ENCODE measurements at regions not wholly inside any gene's neighbourhood (a gene's known extent, or its start where the extent isn't known, plus 50 kb on each side); places are given as distances from the start of the nearest gene placed in this dataset.

GRCh38 chr2:7333960-7334493 lies 416.8 kb downstream of the RNF144A start:
- WGBS (ENCODE audit: insufficient coverage, low lambda C conversion rate): no CpG with 5 or more reads among the region's 5 CpGs
- Histone ChIP-seq H3K27ac (ENCODE audit: low read length) (no peak overlapping the region), H3K27me3 (ENCODE audit: control insufficient read depth, insufficient read depth, low read length) (peaks cover 3% of the 10 kb centered on the region), H3K4me1 (ENCODE audit: control insufficient read depth, insufficient read depth, low read length) (no peaks in the 10 kb centered on the region), H3K9me3 (ENCODE audit: control insufficient read depth, low read depth, low read length) (no peaks in the 10 kb centered on the region), H3K4me3 (ENCODE audit: low read length) (no peak overlapping the region), H3K36me3 (ENCODE audit: control insufficient read depth, insufficient read depth, low read length) (no peaks in the 10 kb centered on the region)
- no peak for DNase-seq

- DNase-seq: no peak
- WGBS (ENCODE audit: insufficient coverage, low lambda C conversion rate): no CpG with 5 or more reads among the region's 3 CpGs
- Histone ChIP-seq H3K9me3 (ENCODE audit: control insufficient read depth, low read depth, low read length) (no peaks in the 10 kb centered on the region), H3K27me3 (ENCODE audit: control insufficient read depth, insufficient read depth, low read length) (peaks cover 3% of the 10 kb centered on the region), H3K4me3 (ENCODE audit: low read length) (no peak overlapping the region), H3K4me1 (ENCODE audit: control insufficient read depth, insufficient read depth, low read length) (no peaks in the 10 kb centered on the region), H3K36me3 (ENCODE audit: control insufficient read depth, insufficient read depth, low read length) (no peaks in the 10 kb centered on the region), H3K27ac (ENCODE audit: low read length) (no peak overlapping the region)
Observed at GRCh38 chr2:7338961-7339360, 421.7 kb downstream of the RNF144A start.

- H3K27me3 ChIP-seq (ENCODE audit: control insufficient read depth, insufficient read depth, low read length): no peaks in the 10 kb centered on the region
- no peak overlapping the region for H3K4me3 ChIP-seq (ENCODE audit: low read length)
- no peaks in the 10 kb centered on the region for H3K36me3 ChIP-seq (ENCODE audit: control insufficient read depth, insufficient read depth, low read length)
- H3K9me3 ChIP-seq (ENCODE audit: control insufficient read depth, low read depth, low read length): no peaks in the 10 kb centered on the region
- DNase-seq: no peak
- no peak overlapping the region for H3K27ac ChIP-seq (ENCODE audit: low read length)
- H3K4me1 ChIP-seq (ENCODE audit: control insufficient read depth, insufficient read depth, low read length): no peaks in the 10 kb centered on the region
- WGBS (ENCODE audit: insufficient coverage, low lambda C conversion rate): 100% methylated on average over 1 of the region's 4 CpGs
Observed at GRCh38 chr2:7346336-7346735, 429.1 kb downstream of the RNF144A start.

GRCh38 chr2:7348761-7349160 lies 431.5 kb downstream of the RNF144A start:
- H3K36me3 ChIP-seq (ENCODE audit: control insufficient read depth, insufficient read depth, low read length): no peaks in the 10 kb centered on the region
- no peak overlapping the region for H3K27ac ChIP-seq (ENCODE audit: low read length)
- no peak for DNase-seq
- no peaks in the 10 kb centered on the region for H3K27me3 ChIP-seq (ENCODE audit: control insufficient read depth, insufficient read depth, low read length)
- H3K9me3 ChIP-seq (ENCODE audit: control insufficient read depth, low read depth, low read length): no peaks in the 10 kb centered on the region
- no CpG with 5 or more reads among the region's 2 CpGs for WGBS (ENCODE audit: insufficient coverage, low lambda C conversion rate)
- H3K4me3 ChIP-seq (ENCODE audit: low read length): no peak overlapping the region
- no peaks in the 10 kb centered on the region for H3K4me1 ChIP-seq (ENCODE audit: control insufficient read depth, insufficient read depth, low read length)

- Histone ChIP-seq H3K4me1 (ENCODE audit: control insufficient read depth, insufficient read depth, low read length) (no peaks in the 10 kb centered on the region), H3K27me3 (ENCODE audit: control insufficient read depth, insufficient read depth, low read length) (no peaks in the 10 kb centered on the region), H3K27ac (ENCODE audit: low read length) (no peak overlapping the region), H3K36me3 (ENCODE audit: control insufficient read depth, insufficient read depth, low read length) (no peaks in the 10 kb centered on the region), H3K9me3 (ENCODE audit: control insufficient read depth, low read depth, low read length) (no peaks in the 10 kb centered on the region), H3K4me3 (ENCODE audit: low read length) (no peak overlapping the region)
- no peak for DNase-seq
- WGBS (ENCODE audit: insufficient coverage, low lambda C conversion rate): 100% methylated on average over 1 of the region's 5 CpGs
Observed at GRCh38 chr2:7352191-7352590, 435.0 kb downstream of the RNF144A start.

- Histone ChIP-seq H3K27ac (ENCODE audit: low read length) (no peak overlapping the region), H3K27me3 (ENCODE audit: control insufficient read depth, insufficient read depth, low read length) (no peaks in the 10 kb centered on the region), H3K9me3 (ENCODE audit: control insufficient read depth, low read depth, low read length) (no peaks in the 10 kb centered on the region), H3K4me3 (ENCODE audit: low read length) (no peak overlapping the region), H3K4me1 (ENCODE audit: control insufficient read depth, insufficient read depth, low read length) (no peaks in the 10 kb centered on the region), H3K36me3 (ENCODE audit: control insufficient read depth, insufficient read depth, low read length) (no peaks in the 10 kb centered on the region)
- DNase-seq: no peak
- WGBS (ENCODE audit: insufficient coverage, low lambda C conversion rate): no CpG with 5 or more reads among the region's 4 CpGs
Observed at GRCh38 chr2:7353571-7353970, 436.4 kb downstream of the RNF144A start.

- Histone ChIP-seq H3K36me3 (ENCODE audit: control insufficient read depth, insufficient read depth, low read length) (no peaks in the 10 kb centered on the region), H3K4me3 (ENCODE audit: low read length) (no peak overlapping the region), H3K9me3 (ENCODE audit: control insufficient read depth, low read depth, low read length) (no peaks in the 10 kb centered on the region), H3K4me1 (ENCODE audit: control insufficient read depth, insufficient read depth, low read length) (no peaks in the 10 kb centered on the region), H3K27ac (ENCODE audit: low read length) (no peak overlapping the region), H3K27me3 (ENCODE audit: control insufficient read depth, insufficient read depth, low read length) (no peaks in the 10 kb centered on the region)
- no peak for DNase-seq
- no CpG with 5 or more reads among the region's 10 CpGs for WGBS (ENCODE audit: insufficient coverage, low lambda C conversion rate)
Observed at GRCh38 chr2:7355781-7356180, 438.6 kb downstream of the RNF144A start.

GRCh38 chr2:7356909-7357584 lies 439.8 kb downstream of the RNF144A start:
- H3K9me3 ChIP-seq (ENCODE audit: control insufficient read depth, low read depth, low read length): no peaks in the 10 kb centered on the region
- no peak overlapping the region for H3K27ac ChIP-seq (ENCODE audit: low read length)
- no peaks in the 10 kb centered on the region for H3K36me3 ChIP-seq (ENCODE audit: control insufficient read depth, insufficient read depth, low read length)
- DNase-seq: peak in 1 of 2 donors; percentile 22
- WGBS (ENCODE audit: insufficient coverage, low lambda C conversion rate): no CpG with 5 or more reads among the region's 11 CpGs
- H3K27me3 ChIP-seq (ENCODE audit: control insufficient read depth, insufficient read depth, low read length): no peaks in the 10 kb centered on the region
- no peak overlapping the region for H3K4me3 ChIP-seq (ENCODE audit: low read length)
- no peaks in the 10 kb centered on the region for H3K4me1 ChIP-seq (ENCODE audit: control insufficient read depth, insufficient read depth, low read length)

GRCh38 chr2:7357993-7358392 lies 440.8 kb downstream of the RNF144A start:
- no peak for DNase-seq
- Histone ChIP-seq H3K4me3 (ENCODE audit: low read length) (no peak overlapping the region), H3K36me3 (ENCODE audit: control insufficient read depth, insufficient read depth, low read length) (no peaks in the 10 kb centered on the region), H3K27ac (ENCODE audit: low read length) (no peak overlapping the region), H3K27me3 (ENCODE audit: control insufficient read depth, insufficient read depth, low read length) (no peaks in the 10 kb centered on the region), H3K4me1 (ENCODE audit: control insufficient read depth, insufficient read depth, low read length) (no peaks in the 10 kb centered on the region), H3K9me3 (ENCODE audit: control insufficient read depth, low read depth, low read length) (no peaks in the 10 kb centered on the region)
- WGBS (ENCODE audit: insufficient coverage, low lambda C conversion rate): 100% methylated on average over 2 of the region's 2 CpGs

- H3K36me3 ChIP-seq (ENCODE audit: control insufficient read depth, insufficient read depth, low read length): no peaks in the 10 kb centered on the region
- no peaks in the 10 kb centered on the region for H3K4me1 ChIP-seq (ENCODE audit: control insufficient read depth, insufficient read depth, low read length)
- no peaks in the 10 kb centered on the region for H3K9me3 ChIP-seq (ENCODE audit: control insufficient read depth, low read depth, low read length)
- 100% methylated on average over 1 of the region's 8 CpGs for WGBS (ENCODE audit: insufficient coverage, low lambda C conversion rate)
- no peak for DNase-seq
- no peaks in the 10 kb centered on the region for H3K27me3 ChIP-seq (ENCODE audit: control insufficient read depth, insufficient read depth, low read length)
- no peak overlapping the region for H3K4me3 ChIP-seq (ENCODE audit: low read length)
- no peak overlapping the region for H3K27ac ChIP-seq (ENCODE audit: low read length)
Observed at GRCh38 chr2:7358865-7359447, 441.7 kb downstream of the RNF144A start.

- H3K4me3 ChIP-seq (ENCODE audit: low read length): no peak overlapping the region
- peaks cover 6% of the 10 kb centered on the region for H3K9me3 ChIP-seq (ENCODE audit: control insufficient read depth, low read depth, low read length)
- H3K36me3 ChIP-seq (ENCODE audit: control insufficient read depth, insufficient read depth, low read length): no peaks in the 10 kb centered on the region
- no peaks in the 10 kb centered on the region for H3K4me1 ChIP-seq (ENCODE audit: control insufficient read depth, insufficient read depth, low read length)
- H3K27me3 ChIP-seq (ENCODE audit: control insufficient read depth, insufficient read depth, low read length): no peaks in the 10 kb centered on the region
- WGBS (ENCODE audit: insufficient coverage, low lambda C conversion rate): no CpG with 5 or more reads among the region's 3 CpGs
- DNase-seq: no peak
- no peak overlapping the region for H3K27ac ChIP-seq (ENCODE audit: low read length)
Observed at GRCh38 chr2:7363906-7364305, 446.7 kb downstream of the RNF144A start.
